ES-I3 (cell line): ENCODE measurements at regions not wholly inside any gene's neighbourhood (a gene's known extent, or its start where the extent isn't known, plus 50 kb on each side); places are given as distances from the start of the nearest gene placed in this dataset.

Source experiments
- H3K36me3 ChIP-seq: 2 replicates; pipeline ENCODE4 v1.6.1; 2013; ENCODE audit warnings: mild to moderate bottlenecking, low read length, control low read depth, moderate library complexity; ENCODE audit not compliant: insufficient read depth
- H3K4me1 ChIP-seq: 2 replicates; pipeline ENCODE4 v1.6.1; 2013; ENCODE audit warnings: mild to moderate bottlenecking, control low read depth, low read length; ENCODE audit not compliant: insufficient read depth
- H3K9ac ChIP-seq: 2 replicates; pipeline ENCODE4 v1.6.1; 2013; ENCODE audit warnings: low read depth, mild to moderate bottlenecking, low read length, moderate library complexity
- H3K9me3 ChIP-seq: 2 replicates; pipeline ENCODE4 v1.6.1; 2013; ENCODE audit warnings: mild to moderate bottlenecking, low read length, moderate library complexity; ENCODE audit not compliant: control insufficient read depth, insufficient read depth

GRCh38 chr1:56199061-56199460, 380.3 kb downstream of the PLPP3 start:
- H3K36me3 ChIP-seq: no peaks in the 10 kb centered on the region
- H3K9me3 ChIP-seq: no peaks in the 10 kb centered on the region
- peaks cover 16% of the 10 kb centered on the region for H3K4me1 ChIP-seq
- no peak overlapping the region for H3K9ac ChIP-seq

- Histone ChIP-seq H3K36me3 (no peaks in the 10 kb centered on the region), H3K4me1 (peaks cover 16% of the 10 kb centered on the region), H3K9me3 (no peaks in the 10 kb centered on the region), H3K9ac (no peak overlapping the region)
Observed at GRCh38 chr1:56197946-56198345, 381.4 kb downstream of the PLPP3 start.

- Histone ChIP-seq H3K9me3 (no peaks in the 10 kb centered on the region), H3K9ac (no peak overlapping the region), H3K4me1 (peaks cover 16% of the 10 kb centered on the region), H3K36me3 (no peaks in the 10 kb centered on the region)
Observed at GRCh38 chr1:56196839-56197238, 382.5 kb downstream of the PLPP3 start.

- no peaks in the 10 kb centered on the region for H3K36me3 ChIP-seq
- H3K9ac ChIP-seq: no peak overlapping the region
- H3K9me3 ChIP-seq: no peaks in the 10 kb centered on the region
- H3K4me1 ChIP-seq: peaks cover 26% of the 10 kb centered on the region
Observed at GRCh38 chr1:56194701-56195300, 384.6 kb downstream of the PLPP3 start.

GRCh38 chr1:56193656-56194055, 385.7 kb downstream of the PLPP3 start:
- Histone ChIP-seq H3K9ac (no peak overlapping the region), H3K9me3 (no peaks in the 10 kb centered on the region), H3K36me3 (no peaks in the 10 kb centered on the region), H3K4me1 (peaks cover 38% of the 10 kb centered on the region)

- no peaks in the 10 kb centered on the region for H3K36me3 ChIP-seq
- H3K4me1 ChIP-seq: peaks cover 27% of the 10 kb centered on the region
- no peak overlapping the region for H3K9ac ChIP-seq
- H3K9me3 ChIP-seq: no peaks in the 10 kb centered on the region
Observed at GRCh38 chr1:56191369-56191768, 388.0 kb downstream of the PLPP3 start.

- no peaks in the 10 kb centered on the region for H3K9me3 ChIP-seq
- no peak overlapping the region for H3K9ac ChIP-seq
- H3K4me1 ChIP-seq: peaks cover 22% of the 10 kb centered on the region
- no peaks in the 10 kb centered on the region for H3K36me3 ChIP-seq
Observed at GRCh38 chr1:56190806-56191365, 388.5 kb downstream of the PLPP3 start.

GRCh38 chr1:56189946-56190805, 389.2 kb downstream of the PLPP3 start:
- H3K9me3 ChIP-seq: no peaks in the 10 kb centered on the region
- H3K9ac ChIP-seq: no peak overlapping the region
- H3K4me1 ChIP-seq: peaks cover 22% of the 10 kb centered on the region
- H3K36me3 ChIP-seq: no peaks in the 10 kb centered on the region

- Histone ChIP-seq H3K9me3 (no peaks in the 10 kb centered on the region), H3K36me3 (no peaks in the 10 kb centered on the region), H3K4me1 (peaks cover 22% of the 10 kb centered on the region), H3K9ac (no peak overlapping the region)
Observed at GRCh38 chr1:56189454-56189853, 389.9 kb downstream of the PLPP3 start.

- Histone ChIP-seq H3K9ac (no peak overlapping the region), H3K4me1 (peaks cover 22% of the 10 kb centered on the region), H3K9me3 (no peaks in the 10 kb centered on the region), H3K36me3 (no peaks in the 10 kb centered on the region)
Observed at GRCh38 chr1:56188855-56189254, 390.5 kb downstream of the PLPP3 start.

- H3K9me3 ChIP-seq: no peaks in the 10 kb centered on the region
- H3K36me3 ChIP-seq: no peaks in the 10 kb centered on the region
- peaks cover 22% of the 10 kb centered on the region for H3K4me1 ChIP-seq
- no peak overlapping the region for H3K9ac ChIP-seq
Observed at GRCh38 chr1:56188221-56188620, 391.1 kb downstream of the PLPP3 start.

GRCh38 chr1:56187405-56187804, 392.0 kb downstream of the PLPP3 start:
- Histone ChIP-seq H3K9me3 (no peaks in the 10 kb centered on the region), H3K4me1 (peaks cover 22% of the 10 kb centered on the region), H3K36me3 (no peaks in the 10 kb centered on the region), H3K9ac (no peak overlapping the region)

- Histone ChIP-seq H3K9me3 (no peaks in the 10 kb centered on the region), H3K9ac (no peak overlapping the region), H3K36me3 (no peaks in the 10 kb centered on the region), H3K4me1 (peaks cover 24% of the 10 kb centered on the region)
Observed at GRCh38 chr1:56185493-56185892, 393.9 kb downstream of the PLPP3 start.

- H3K9ac ChIP-seq: no peak overlapping the region
- peaks cover 8% of the 10 kb centered on the region for H3K4me1 ChIP-seq
- no peaks in the 10 kb centered on the region for H3K36me3 ChIP-seq
- no peaks in the 10 kb centered on the region for H3K9me3 ChIP-seq
Observed at GRCh38 chr1:56183151-56183550, 396.2 kb downstream of the PLPP3 start.
